ENCODE measurements at regions not wholly inside any gene's neighbourhood (a gene's known extent, or its start where the extent isn't known, plus 50 kb on each side); places are given as distances from the start of the nearest gene placed in this dataset.
A peak's percentile ranks its signal among the peaks of the same experiment; 100 is the strongest.

DNA sequence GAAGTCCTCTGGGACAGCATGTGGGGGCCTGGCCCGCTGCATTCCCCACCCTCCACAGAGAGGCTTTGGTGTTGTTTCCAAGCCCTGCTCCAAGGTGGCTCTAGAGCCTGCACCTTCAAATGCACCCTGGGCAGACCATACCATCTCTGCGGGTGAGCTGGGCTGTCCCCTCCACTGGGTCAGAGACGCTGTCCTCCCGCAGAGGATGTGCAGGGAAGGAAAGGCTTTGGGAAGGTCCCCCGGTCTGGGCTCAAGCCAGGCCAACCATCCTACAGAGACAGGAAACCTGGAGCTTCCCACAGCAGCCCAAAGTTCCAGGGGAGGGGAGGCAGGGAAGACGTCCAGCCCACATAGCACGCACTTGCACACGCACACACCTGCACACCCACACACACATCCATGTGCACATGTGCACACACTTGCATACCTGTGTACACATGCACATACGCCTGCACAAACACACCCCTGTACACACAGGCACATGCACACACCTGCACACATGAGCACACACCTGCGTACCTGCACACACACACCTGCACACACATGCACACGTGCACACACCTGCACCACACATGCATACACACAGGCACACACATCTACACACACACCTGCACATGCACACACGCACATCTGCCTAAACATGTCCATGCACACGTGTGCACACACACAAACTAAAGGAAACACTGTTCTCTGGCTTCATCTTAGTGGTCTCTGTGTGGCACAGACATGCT is 155.4 kb downstream of the ERMARD start:
- no peaks in the 10 kb centered on the region for H3K36me3 ChIP-seq
- H3K27me3 ChIP-seq: no peaks in the 10 kb centered on the region
- no peaks in the 10 kb centered on the region for H3K9me3 ChIP-seq
- DNase-seq (ENCODE audit: low spot score): no peak
- TF ChIP-seq, protein P1, sequence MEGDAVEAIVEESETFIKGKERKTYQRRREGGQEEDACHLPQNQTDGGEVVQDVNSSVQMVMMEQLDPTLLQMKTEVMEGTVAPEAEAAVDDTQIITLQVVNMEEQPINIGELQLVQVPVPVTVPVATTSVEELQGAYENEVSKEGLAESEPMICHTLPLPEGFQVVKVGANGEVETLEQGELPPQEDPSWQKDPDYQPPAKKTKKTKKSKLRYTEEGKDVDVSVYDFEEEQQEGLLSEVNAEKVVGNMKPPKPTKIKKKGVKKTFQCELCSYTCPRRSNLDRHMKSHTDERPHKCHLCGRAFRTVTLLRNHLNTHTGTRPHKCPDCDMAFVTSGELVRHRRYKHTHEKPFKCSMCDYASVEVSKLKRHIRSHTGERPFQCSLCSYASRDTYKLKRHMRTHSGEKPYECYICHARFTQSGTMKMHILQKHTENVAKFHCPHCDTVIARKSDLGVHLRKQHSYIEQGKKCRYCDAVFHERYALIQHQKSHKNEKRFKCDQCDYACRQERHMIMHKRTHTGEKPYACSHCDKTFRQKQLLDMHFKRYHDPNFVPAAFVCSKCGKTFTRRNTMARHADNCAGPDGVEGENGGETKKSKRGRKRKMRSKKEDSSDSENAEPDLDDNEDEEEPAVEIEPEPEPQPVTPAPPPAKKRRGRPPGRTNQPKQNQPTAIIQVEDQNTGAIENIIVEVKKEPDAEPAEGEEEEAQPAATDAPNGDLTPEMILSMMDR (IDR thresholded peaks at IDR 0.05): no peak
- H3K27ac ChIP-seq: no peak overlapping the region
- H3K4me1 ChIP-seq: peaks cover 0 to 23% of the 10 kb centered on the region in 2 donors
- H3K4me3 ChIP-seq: no peak overlapping the region

DNA sequence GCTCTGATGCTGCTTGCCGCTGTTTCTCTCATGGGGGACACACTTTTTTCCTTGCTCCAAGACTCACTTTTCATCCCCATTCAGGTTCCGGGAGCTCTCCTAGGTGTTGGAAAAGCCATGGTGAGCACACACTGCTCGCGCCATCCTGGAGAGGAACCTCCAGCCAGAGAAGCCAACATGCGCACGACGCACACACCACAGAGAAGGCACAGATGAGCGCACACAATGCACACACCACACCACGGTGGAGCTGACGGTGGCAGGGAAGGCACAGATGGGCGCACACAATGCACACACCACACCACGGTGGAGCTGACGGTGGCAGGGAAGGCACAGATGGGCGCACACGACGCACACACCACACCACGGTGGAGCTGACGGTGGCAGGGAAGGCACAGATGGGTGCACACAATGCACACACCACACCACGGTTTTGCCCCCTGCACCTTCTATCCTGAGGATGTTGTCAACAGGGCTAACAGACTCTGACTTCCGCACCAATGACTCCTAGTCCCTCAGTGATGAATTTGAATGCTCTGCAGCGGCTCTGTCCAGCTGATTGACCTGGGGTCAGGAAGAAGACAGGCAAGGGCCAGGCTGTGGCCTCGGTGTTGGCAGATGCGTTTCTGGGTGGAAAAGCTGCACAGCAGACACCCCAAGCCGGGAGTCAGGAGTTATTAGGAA is 154.7 kb downstream of the ERMARD start:
- H3K27ac ChIP-seq: no peak overlapping the region
- TF ChIP-seq, protein P1 (IDR thresholded peaks at IDR 0.05): no peak

DNA sequence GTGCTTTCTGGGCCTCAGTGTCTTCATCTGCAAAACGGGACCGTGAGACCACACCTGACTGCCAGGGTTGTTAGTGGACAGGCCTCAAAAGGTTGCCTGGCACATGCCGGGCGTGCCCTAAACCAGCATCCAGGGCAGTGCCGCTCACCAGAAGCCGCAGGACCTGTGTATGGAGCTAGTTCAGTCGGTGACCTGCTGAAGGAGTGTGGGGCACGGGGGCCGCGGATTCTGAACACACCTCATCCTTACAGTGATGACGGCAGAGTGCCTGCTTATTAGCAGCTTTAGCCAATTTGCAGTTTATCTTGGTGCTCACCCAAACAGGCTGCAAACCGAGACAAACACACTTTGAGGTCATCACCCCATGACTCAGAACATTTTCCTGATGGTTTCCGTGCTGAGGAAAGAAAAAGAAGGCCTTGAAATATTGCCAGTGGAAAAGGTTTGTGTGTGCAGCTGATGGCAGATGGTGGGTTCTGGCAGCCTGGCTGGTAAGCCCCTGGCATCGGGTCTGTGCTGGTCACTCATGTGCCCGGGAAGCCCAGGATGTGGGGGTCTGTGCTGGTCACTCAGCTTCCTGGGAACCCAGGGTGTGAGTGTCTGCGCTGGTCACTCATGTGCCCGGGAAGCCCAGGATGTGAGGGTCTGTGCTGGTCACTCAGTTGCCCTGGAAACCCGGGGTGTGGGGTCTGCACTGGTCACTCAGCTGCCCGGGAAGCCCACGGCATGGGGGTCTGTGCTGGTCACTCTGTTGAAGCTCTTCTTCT is 153.8 kb downstream of the ERMARD start:
- H3K9me3 ChIP-seq: no peaks in the 10 kb centered on the region
- H3K4me3 ChIP-seq: no peak overlapping the region
- H3K36me3 ChIP-seq: no peaks in the 10 kb centered on the region
- no peaks in the 10 kb centered on the region for H3K27me3 ChIP-seq
- peak; percentile 69 for DNase-seq (ENCODE audit: low spot score)
- TF ChIP-seq, protein P1 (IDR thresholded peaks at IDR 0.05): no peak
- H3K4me1 ChIP-seq: peaks cover 0 to 23% of the 10 kb centered on the region in 2 donors
- H3K27ac ChIP-seq: no peak overlapping the region

More for the DNA sequence above, 154.7 kb downstream of the ERMARD start:
- DNase-seq (ENCODE audit: low spot score): no peak
- Histone ChIP-seq H3K36me3 (no peaks in the 10 kb centered on the region), H3K27me3 (no peaks in the 10 kb centered on the region), H3K9me3 (no peaks in the 10 kb centered on the region), H3K4me1 (peaks cover 0 to 23% of the 10 kb centered on the region in 2 donors), H3K4me3 (no peak overlapping the region)

DNA sequence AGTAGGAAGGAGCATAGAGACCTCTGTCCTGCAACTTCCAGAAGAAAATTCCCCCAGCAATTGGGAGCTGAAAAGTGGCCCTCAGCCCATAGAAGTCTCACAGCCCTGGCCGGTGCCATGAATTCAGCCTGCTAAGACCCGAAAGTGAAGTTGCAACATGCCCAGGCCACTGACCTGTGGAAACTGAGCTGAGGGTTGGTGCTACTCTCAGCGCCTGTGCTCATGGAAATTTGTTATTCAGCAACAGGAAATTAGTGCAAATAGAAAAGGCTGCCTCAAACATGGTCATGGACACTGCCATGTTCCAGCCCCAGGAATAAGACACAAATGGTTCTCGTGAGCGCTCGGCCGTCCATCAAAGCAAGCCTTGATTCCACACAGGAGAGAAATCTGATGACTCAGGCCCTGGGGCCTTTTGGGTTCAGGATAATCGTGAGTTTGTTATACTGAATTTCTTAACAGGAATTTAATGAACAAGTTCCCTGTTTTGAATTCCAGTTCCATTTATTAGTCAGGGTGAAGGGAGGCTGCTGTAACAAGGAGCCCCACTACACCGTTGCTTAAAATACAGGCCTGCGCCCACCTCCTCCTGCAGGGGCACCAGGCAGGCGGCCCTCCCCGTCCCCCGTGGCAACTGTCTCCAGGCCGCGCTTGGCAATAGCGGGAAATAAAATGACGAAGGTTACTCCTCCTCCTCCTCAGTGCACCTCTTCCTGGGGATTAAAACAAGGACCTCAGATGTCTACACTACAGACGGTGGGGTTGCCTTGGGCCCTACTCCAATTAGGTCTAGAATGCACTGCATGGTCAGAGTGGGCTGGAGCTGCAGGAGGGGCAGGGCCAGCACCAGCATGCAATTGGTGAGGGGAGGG is 152.9 kb downstream of the ERMARD start:
- no peaks in the 10 kb centered on the region for H3K36me3 ChIP-seq
- TF ChIP-seq, protein P1 (IDR thresholded peaks at IDR 0.05): no peak
- no peak overlapping the region for H3K27ac ChIP-seq
- H3K9me3 ChIP-seq: no peaks in the 10 kb centered on the region
- peaks cover 0 to 23% of the 10 kb centered on the region in 2 donors for H3K4me1 ChIP-seq
- H3K4me3 ChIP-seq: no peak overlapping the region
- no peak for DNase-seq (ENCODE audit: low spot score)
- H3K27me3 ChIP-seq: no peaks in the 10 kb centered on the region

DNA sequence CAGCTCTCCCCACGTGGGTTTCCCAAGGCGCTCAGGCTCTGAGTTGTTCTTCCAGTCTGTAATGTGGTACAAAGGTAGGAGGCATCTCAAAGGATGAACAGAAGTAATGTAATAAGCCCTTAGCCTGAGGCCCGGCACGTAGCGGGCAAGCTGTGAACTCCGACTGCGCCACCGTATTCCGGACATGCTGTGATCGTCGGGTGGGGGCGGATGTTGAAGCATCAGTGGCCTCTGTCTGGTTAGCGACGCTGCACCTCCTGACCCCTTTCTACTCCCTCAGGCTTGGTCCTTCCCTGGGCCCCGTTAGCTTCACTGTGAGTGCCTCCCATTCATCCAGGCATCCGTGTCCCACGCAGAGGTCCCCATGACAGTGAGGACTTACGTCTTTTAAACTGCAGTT is 151.7 kb downstream of the ERMARD start:
- DNase-seq (ENCODE audit: low spot score): no peak
- Histone ChIP-seq H3K27me3 (no peaks in the 10 kb centered on the region), H3K36me3 (no peaks in the 10 kb centered on the region), H3K4me1 (peaks cover 0 to 23% of the 10 kb centered on the region in 2 donors), H3K27ac (no peak overlapping the region), H3K4me3 (no peak overlapping the region), H3K9me3 (no peaks in the 10 kb centered on the region)
- TF ChIP-seq, protein P1 (IDR thresholded peaks at IDR 0.05): no peak
